ENCODE measurements at regions not wholly inside any gene's neighbourhood (a gene's known extent, or its start where the extent isn't known, plus 50 kb on each side); places are given as distances from the start of the nearest gene placed in this dataset.

DNA sequence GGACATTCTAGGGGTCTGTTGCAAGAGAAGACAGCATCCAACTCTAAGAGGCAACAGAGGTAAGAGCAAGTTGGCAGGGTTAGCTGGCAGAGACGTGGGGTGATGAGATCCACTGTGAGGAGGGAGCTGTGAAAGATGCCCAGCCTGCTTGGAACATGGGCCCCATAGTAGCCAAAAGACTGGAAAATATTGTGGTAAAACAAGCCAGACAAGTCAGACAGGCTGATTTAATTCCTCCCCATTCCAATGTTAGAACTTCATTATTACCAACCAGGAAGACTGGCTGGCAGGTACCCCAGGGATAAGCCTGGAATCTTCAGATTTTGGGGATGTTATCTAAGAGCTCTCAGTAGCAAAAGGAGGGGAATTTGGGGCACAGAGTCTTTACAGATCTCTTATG is 181.3 kb downstream of the SEC61B start:
- Histone ChIP-seq H4K91ac (replicated peaks; ENCODE audit: insufficient read length, low read length) (no peak overlapping the region), H3K23me2 (ENCODE audit: low read depth, low read length) (no peaks in the 10 kb centered on the region), H3K4me3 (ENCODE audit: extremely low read depth in 1 of 4, insufficient read depth in 2 of 4, low read depth in 3 of 4, low read length in 4 of 4) (no peak overlapping the region), H3K9ac (replicated peaks in 1 of 4; ENCODE audit: extremely low read depth in 1 of 4, low read depth in 3 of 4, low read length in 3 of 4) (no peak overlapping the region), H3K9me3 (ENCODE audit: insufficient read depth in 2 of 2, low read depth in 1 of 2, low read length in 1 of 2) (no peaks in the 10 kb centered on the region), H3K36me3 (ENCODE audit: control insufficient read depth in 2 of 4, insufficient read depth in 4 of 4, low read length in 3 of 4) (no peaks in the 10 kb centered on the region), H2BK120ac (replicated peaks; ENCODE audit: low read depth, low read length) (no peak overlapping the region), H2AK5ac (ENCODE audit: low read depth, low read length) (no peak overlapping the region), H3K23ac (ENCODE audit: insufficient read length) (no peak overlapping the region), H3K4ac (replicated peaks; ENCODE audit: insufficient read length, low read depth, low read length) (no peak overlapping the region), H2BK5ac (ENCODE audit: low read depth, low read length) (no peak overlapping the region), H3K79me1 (ENCODE audit: low read depth, low read length) (no peaks in the 10 kb centered on the region), H4K5ac (ENCODE audit: insufficient read length, low read depth, low read length) (no peak overlapping the region), H3K27me3 (replicated peaks in 1 of 4; ENCODE audit: control insufficient read depth in 3 of 4, extremely low read depth in 1 of 4, insufficient read depth in 3 of 4, low read length in 3 of 4) (no peaks in the 10 kb centered on the region), H2BK15ac (ENCODE audit: low read length) (no peak overlapping the region), H2AFZ (ENCODE audit: low read length) (no peak overlapping the region), H3K79me2 (ENCODE audit: control insufficient read depth in 1 of 2, insufficient read depth in 2 of 2, low read length in 2 of 2) (no peaks in the 10 kb centered on the region), H2BK12ac (ENCODE audit: low read depth, low read length) (no peak overlapping the region), H3K18ac (ENCODE audit: extremely low read depth, low read length) (no peak overlapping the region), H3K4me2 (ENCODE audit: insufficient read depth in 1 of 2, low read depth in 2 of 2, low read length in 2 of 2) (no peak overlapping the region), H2BK20ac (ENCODE audit: low read length) (no peak overlapping the region), H3K56ac (replicated peaks; ENCODE audit: insufficient read length, low read depth, low read length) (no peak overlapping the region), H3K27ac (ENCODE audit: low read depth, low read length) (no peak overlapping the region), H3K14ac (ENCODE audit: insufficient read length) (no peak overlapping the region), H4K20me1 (replicated peaks in 1 of 2; ENCODE audit: control insufficient read depth in 1 of 2, insufficient read depth in 2 of 2, low read length in 2 of 2) (no peaks in the 10 kb centered on the region), H4K8ac (ENCODE audit: extremely low read depth, insufficient read depth, low read length) (no peak overlapping the region), H3K4me1 (replicated peaks in 1 of 4; ENCODE audit: control insufficient read depth in 3 of 4, insufficient read depth in 4 of 4, low read length in 3 of 4) (no peaks in the 10 kb centered on the region)
- ChIA-PET POLR2A (ENCODE audit: partially characterized antibody) (no interaction called here), CTCF (ENCODE audit: partially characterized antibody) (interaction anchor here (0.6 to 1.4 kb wide), 2 partner anchors 85 to 914 kb away, joined by 3 to 5 read pairs; no protein-coding TSS in a partner anchor)
- FAIRE-seq (no peak), DNase-seq (ENCODE audit: low read depth in 1 of 2, low spot score in 2 of 2) (no peak)
- whole genome bisulfite sequencing, 2 experiments (ENCODE audit: extremely low coverage in 1 of 2, insufficient coverage in 1 of 2, insufficient read length in 1 of 2, insufficient replicate concordance in 2 of 2, low coverage in 1 of 2, low lambda C conversion rate in 2 of 2, missing lambda C conversion rate in 1 of 2) = 89% methylated on average over 1 of the region's 1 CpG; no CpG with 5 or more reads in 1 of the 2 experiments
- TF ChIP-seq RNF2 (IDR thresholded peaks at IDR 0.05; ENCODE audit: borderline replicate concordance, low read depth, low read length, missing control alignments, poor library complexity, severe bottlenecking) (no peak), SIN3A (conservative IDR thresholded peaks at IDR 0.05 in 1 of 2, IDR thresholded peaks at IDR 0.05 in 1 of 2; ENCODE audit: low read depth in 1 of 2, low read length in 2 of 2) (no peak), POLR2A (IDR thresholded peaks at IDR 0.05; ENCODE audit: control extremely low read depth in 1 of 2, low read depth in 2 of 2, low read length in 2 of 2) (no peak), RBBP5 (IDR thresholded peaks at IDR 0.05; ENCODE audit: borderline replicate concordance, low read depth, low read length) (no peak)
